DND-41 (cell line): ENCODE measurements at regions not wholly inside any gene's neighbourhood (a gene's known extent, or its start where the extent isn't known, plus 50 kb on each side); places are given as distances from the start of the nearest gene placed in this dataset.

Experiments used
- CTCF ChIP-seq: IDR thresholded peaks from 2 replicates; pipeline ENCODE4 v1.5.1; 2012; ENCODE audit warnings: borderline replicate concordance, low read length, moderate library complexity, mild to moderate bottlenecking; ENCODE audit not compliant: poor library complexity, severe bottlenecking; ENCODE audit errors: extremely low read depth
- EZH2 ChIP-seq: IDR thresholded peaks from 3 replicates; pipeline ENCODE4 v1.6.1; 2012; ENCODE audit warnings: borderline replicate concordance, low read depth, mild to moderate bottlenecking, moderate library complexity, low read length, inconsistent platforms; ENCODE audit not compliant: severe bottlenecking

GRCh38 chr14:38735005-38735404 is 368.0 kb downstream of the SEC23A start:
- TF ChIP-seq CTCF (no peak), EZH2 (no peak)
